OCI-M1 (cell line): ENCODE measurements at regions not wholly inside any gene's neighbourhood (a gene's known extent, or its start where the extent isn't known, plus 50 kb on each side); places are given as distances from the start of the nearest gene placed in this dataset.

Experiments used
- DNase-seq: peaks from one replicate; lab custom pipeline; 2025; lab: John Stamatoyannopoulos, UW

- DNase-seq: no peak
These were observed 51.9 kb upstream of the PTPRS start for GRCh38 chr19:5392486-5392885.

- no peak for DNase-seq
These were observed 52.5 kb upstream of the PTPRS start for GRCh38 chr19:5393088-5393487.

- no peak for DNase-seq
These were observed 54.2 kb upstream of the PTPRS start for GRCh38 chr19:5394551-5395505.

GRCh38 chr19:5395556-5395955 lies 54.9 kb upstream of the PTPRS start:
- no peak for DNase-seq

GRCh38 chr19:5396096-5396939 lies 55.7 kb upstream of the PTPRS start:
- no peak for DNase-seq

GRCh38 chr19:5396963-5397362 lies 56.4 kb upstream of the PTPRS start:
- DNase-seq: no peak

- DNase-seq: peak; percentile 83
These were observed 57.2 kb upstream of the ZNRF4 start for GRCh38 chr19:5397804-5398692.

- DNase-seq: no peak
These were observed 56.5 kb upstream of the ZNRF4 start for GRCh38 chr19:5398693-5399057.

GRCh38 chr19:5403968-5404640 lies 51.1 kb upstream of the ZNRF4 start:
- peak; percentile 98 for DNase-seq
